Stimulated activated naive CD8-positive, alpha-beta T cell treated with anti-CD3 and anti-CD28 coated beads, Interleukin-15, amount 100 ng/mL, for 72 hours (primary cell): ENCODE measurements at regions not wholly inside any gene's neighbourhood (a gene's known extent, or its start where the extent isn't known, plus 50 kb on each side); places are given as distances from the start of the nearest gene placed in this dataset.

Experiments used
- ATAC-seq: fragments of 150-1000 bp; cut with Tn5 transposase; 2 replicates; pipeline ENCODE4 v1.10.0; 2021; ENCODE audit warnings: mild to moderate bottlenecking, moderate library complexity
- DNase-seq, 2 donors: peaks; one replicate each; pipeline ENCODE4 v3.0.0; 2021 to 2022
- H3K27ac Mint-ChIP-seq, 2 donors: one replicate each; pipeline ENCODE4 v1.8.0; 2022; ENCODE audit warnings: mild to moderate bottlenecking in 2 of 2, mixed read lengths in 2 of 2, moderate library complexity in 2 of 2
- H3K27me3 Mint-ChIP-seq: one replicate; pipeline ENCODE4 v1.8.0; 2022; ENCODE audit warnings: mixed read lengths
- H3K4me1 Mint-ChIP-seq: one replicate; pipeline ENCODE4 v1.8.0; 2022; ENCODE audit warnings: mild to moderate bottlenecking, mixed read lengths
- H3K4me3 Mint-ChIP-seq, 2 donors: one replicate each; pipeline ENCODE4 v1.8.0; 2022; ENCODE audit warnings: mild to moderate bottlenecking in 2 of 2, mixed read lengths in 2 of 2, moderate library complexity in 1 of 2
- H3K9me3 Mint-ChIP-seq, 2 donors: one replicate each; pipeline ENCODE4 v1.8.0; 2022; ENCODE audit warnings: mixed read lengths in 2 of 2

DNA sequence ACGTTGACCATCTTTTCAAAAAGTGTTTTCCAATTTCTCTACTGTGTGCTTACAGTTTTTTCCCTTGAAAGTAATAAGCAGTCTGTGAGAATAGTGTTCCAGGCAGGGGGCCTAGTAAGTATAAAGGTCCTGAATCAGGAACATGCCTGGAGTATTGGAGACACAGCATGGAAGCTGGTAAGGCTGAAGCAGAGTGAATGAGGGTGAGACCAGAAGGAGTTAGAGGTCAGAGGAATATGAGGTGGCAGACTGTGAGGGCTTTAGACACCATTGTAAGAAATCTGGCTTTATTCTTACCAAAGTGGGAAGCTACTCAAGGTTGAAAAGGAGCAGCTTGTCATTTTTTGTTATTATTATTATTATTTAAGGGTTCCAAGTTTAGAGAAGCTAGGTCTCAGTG, 107.4 kb downstream of the CT47B1 start:
- Mint-ChIP-seq H3K4me3 (no peak overlapping the region), H3K27me3 (no peaks in the 10 kb centered on the region), H3K9me3 (no peaks in the 10 kb centered on the region), H3K4me1 (no peaks in the 10 kb centered on the region), H3K27ac (peak overlapping the region in 1 of 2 donors; percentile 88)
- no peak for DNase-seq
- ATAC-seq = no peak

DNA sequence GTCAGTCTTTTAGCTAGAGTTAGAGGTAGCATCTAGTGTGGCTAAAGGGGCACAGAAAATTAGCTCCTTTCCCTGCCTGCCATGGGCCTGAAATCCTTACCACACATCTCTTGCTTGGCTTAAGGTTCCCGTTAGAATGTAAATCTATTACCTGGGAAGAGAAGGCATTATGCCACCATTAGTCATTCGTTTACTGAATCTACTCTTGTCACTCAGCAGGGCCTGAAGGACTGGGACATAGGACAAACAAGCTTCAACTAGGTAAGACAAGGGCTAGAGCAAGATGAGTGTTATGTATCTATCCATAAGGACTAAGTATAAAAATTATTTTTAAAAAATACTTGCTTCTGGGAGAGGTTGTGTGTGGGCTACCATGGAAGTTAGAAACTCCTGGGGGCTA, 112.4 kb downstream of the CT47B1 start:
- no peak overlapping the region for H3K27ac Mint-ChIP-seq
- ATAC-seq (no peak), DNase-seq (no peak)
- peaks cover 13% of the 10 kb centered on the region for H3K4me1 Mint-ChIP-seq
- H3K9me3 Mint-ChIP-seq = no peaks in the 10 kb centered on the region
- no peaks in the 10 kb centered on the region for H3K27me3 Mint-ChIP-seq
- no peak overlapping the region for H3K4me3 Mint-ChIP-seq

DNA sequence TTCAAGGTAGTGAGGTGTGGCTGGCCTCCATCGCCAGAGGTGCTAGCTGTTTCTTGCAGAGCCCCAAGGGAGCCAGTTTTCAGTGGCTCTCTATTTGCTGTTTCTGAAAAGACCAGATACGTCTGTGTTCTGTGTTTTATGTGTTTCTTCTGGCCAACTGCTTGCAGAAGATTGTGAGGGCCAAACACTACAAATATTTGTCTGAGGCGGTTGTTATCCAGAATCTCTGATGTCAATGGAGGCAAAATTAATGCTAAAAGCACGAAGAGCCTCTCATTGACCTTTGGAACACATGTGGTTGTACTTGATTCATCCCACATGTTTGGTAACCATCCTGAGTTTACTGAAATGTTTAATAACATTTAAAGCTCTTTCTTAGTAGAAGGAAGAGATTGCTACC, 113.9 kb downstream of the CT47B1 start:
- no peak for ATAC-seq
- H3K9me3 Mint-ChIP-seq = no peaks in the 10 kb centered on the region
- no peak for DNase-seq
- no peak overlapping the region for H3K4me3 Mint-ChIP-seq
- no peak overlapping the region for H3K27ac Mint-ChIP-seq
- H3K4me1 Mint-ChIP-seq = peaks cover 13% of the 10 kb centered on the region
- H3K27me3 Mint-ChIP-seq = no peaks in the 10 kb centered on the region

DNA sequence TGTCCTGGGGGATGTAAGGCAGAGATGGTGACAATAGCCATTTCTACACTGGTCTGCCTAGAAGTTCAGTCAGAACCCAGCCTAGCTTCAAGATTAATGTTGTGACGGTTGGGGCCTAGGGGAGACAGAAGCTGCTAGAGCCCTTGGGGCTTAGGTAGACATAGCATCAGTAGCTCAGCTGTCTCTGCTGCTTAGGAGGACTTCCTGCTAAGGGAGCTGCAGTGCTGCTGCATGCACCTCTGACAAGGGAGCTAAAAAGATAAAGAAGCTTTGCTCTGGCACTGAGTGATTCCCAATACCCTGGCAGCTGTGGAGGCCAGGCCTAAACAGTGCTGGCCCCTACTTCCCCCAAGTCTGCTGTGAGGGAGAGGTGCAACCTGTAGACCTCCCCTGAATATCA, 116.0 kb downstream of the CT47B1 start:
- H3K4me3 Mint-ChIP-seq = no peak overlapping the region
- no peaks in the 10 kb centered on the region for H3K9me3 Mint-ChIP-seq
- no peaks in the 10 kb centered on the region for H3K27me3 Mint-ChIP-seq
- ATAC-seq = no peak
- no peak for DNase-seq
- H3K27ac Mint-ChIP-seq = no peak overlapping the region
- peaks cover 25% of the 10 kb centered on the region for H3K4me1 Mint-ChIP-seq

DNA sequence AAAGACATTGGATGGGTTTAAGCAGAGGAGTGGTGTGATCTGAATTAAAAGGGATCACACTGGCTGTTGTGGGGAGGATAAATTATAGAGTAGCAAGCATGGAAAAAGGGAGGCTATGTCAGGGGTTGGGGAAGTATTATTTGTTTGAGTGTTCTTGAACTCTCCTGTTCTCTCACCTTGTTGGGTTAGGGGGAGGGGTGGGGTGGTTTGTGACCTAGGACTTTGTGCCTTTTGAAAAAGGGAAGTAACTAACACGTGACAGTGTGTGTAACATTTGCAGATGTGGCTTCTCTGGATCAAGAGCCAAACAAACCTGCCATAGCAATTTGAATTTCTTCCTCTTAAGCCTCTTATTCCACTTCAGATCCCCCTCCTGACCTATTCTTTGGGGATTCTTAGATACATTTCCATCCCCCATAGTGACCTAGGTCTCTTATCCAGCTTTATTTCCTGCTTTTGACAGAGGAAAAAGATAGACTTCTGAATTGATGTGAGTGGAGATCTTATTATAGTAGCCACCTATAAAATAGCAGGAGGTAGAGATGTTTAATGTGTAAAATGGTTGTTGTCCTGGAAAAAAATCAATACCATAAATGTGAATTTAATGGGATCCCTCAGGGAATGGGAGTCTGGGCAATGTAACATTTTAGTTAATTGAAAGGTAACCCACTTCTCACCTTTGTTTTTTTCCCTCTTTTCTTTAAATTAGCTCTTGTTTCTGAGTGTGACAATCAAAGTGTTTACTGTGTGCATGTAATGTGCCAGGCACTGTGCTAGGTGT, 120.4 kb downstream of the CT47B1 start:
- ATAC-seq (peak; percentile 11), DNase-seq (no peak)
- no peaks in the 10 kb centered on the region for H3K9me3 Mint-ChIP-seq
- peaks cover 53% of the 10 kb centered on the region for H3K4me1 Mint-ChIP-seq
- H3K27ac Mint-ChIP-seq = peak overlapping the region in 1 of 2 donors; percentile 89
- H3K4me3 Mint-ChIP-seq = peak overlapping the region in 1 of 2 donors; percentile 27
- H3K27me3 Mint-ChIP-seq = no peaks in the 10 kb centered on the region

DNA sequence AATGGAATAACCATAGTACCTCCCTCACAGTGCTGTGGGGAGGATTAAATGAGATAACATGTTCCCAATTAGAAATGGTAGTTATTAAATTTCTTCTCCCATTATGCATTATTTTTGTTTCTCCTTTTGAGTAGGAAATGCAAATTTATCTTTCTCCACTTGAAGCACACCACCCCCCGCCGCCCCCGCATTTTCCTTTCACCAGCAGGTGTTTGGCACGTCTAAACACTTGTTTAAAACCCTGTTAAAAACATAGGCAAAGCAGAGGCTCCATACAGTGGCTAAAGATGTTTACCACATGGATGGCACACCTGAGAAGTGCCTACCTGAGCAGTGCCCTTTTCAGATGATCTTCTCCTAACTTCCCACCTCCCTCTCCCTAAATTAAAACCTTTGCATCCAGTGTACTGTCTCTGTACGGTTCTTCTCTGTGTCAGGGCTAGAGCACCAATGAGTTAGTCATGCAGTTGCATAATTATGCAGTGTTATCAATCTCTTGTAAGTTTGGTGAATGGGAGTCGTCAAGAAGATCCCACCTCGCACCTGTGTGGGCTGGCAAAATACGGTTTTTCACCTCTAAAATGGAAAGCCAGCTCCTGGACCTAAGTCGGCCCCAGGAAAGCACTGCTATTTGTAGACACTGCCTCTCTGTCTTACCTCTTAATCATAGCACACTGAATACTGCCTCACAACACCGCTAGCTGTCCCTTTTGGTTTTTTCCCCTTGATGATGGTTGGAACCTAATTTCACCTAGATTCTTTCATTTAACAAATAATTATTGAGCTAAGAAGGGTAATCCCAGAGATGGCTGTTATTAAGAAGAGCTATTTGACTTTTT, 122.0 kb downstream of the CT47B1 start:
- H3K4me3 Mint-ChIP-seq = peak overlapping the region; percentile 59 to 72
- peak overlapping the region; percentile 41 to 80 for H3K27ac Mint-ChIP-seq
- H3K9me3 Mint-ChIP-seq = no peaks in the 10 kb centered on the region
- peak; percentile 10 to 15 for DNase-seq
- H3K27me3 Mint-ChIP-seq = no peaks in the 10 kb centered on the region
- peaks cover 48% of the 10 kb centered on the region for H3K4me1 Mint-ChIP-seq
- peak; percentile 74 for ATAC-seq

DNA sequence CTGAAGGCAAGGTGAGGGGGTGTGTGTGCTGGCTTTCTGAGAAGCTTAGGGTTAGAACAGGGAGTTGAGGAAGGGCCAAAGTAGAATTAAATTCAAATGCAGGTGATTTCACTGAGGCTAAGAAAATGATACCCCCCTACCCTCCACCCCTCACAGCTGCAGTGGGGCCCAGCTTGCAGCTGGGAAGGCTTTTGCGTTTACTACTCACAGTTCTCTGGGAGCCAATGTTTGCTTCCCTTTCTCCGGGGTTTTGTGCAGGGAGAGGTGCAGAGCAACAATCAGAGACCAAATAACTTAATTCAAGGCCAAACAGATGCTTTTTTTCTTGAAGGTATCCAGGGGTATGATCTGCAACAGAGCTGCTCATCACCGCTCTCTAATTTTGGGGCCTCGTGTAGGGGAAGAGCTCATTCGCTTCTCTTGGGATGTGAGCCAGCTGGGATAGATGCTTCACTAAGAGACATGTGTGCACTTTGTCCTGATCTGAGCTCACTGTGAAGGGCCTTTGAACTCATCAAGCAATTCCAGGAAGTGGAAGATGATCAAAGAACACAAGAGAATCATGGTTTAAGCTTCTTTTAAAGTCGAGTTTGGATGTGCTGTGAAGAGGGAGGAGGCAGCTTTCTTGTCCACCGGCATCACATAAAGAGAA, 122.7 kb upstream of the C1GALT1C1 start:
- peaks cover 48% of the 10 kb centered on the region for H3K4me1 Mint-ChIP-seq
- DNase-seq (no peak), ATAC-seq (no peak)
- H3K4me3 Mint-ChIP-seq = peak overlapping the region; percentile 7 to 50
- H3K27me3 Mint-ChIP-seq = no peaks in the 10 kb centered on the region
- peak overlapping the region in 1 of 2 donors; percentile 74 for H3K27ac Mint-ChIP-seq
- no peaks in the 10 kb centered on the region for H3K9me3 Mint-ChIP-seq

DNA sequence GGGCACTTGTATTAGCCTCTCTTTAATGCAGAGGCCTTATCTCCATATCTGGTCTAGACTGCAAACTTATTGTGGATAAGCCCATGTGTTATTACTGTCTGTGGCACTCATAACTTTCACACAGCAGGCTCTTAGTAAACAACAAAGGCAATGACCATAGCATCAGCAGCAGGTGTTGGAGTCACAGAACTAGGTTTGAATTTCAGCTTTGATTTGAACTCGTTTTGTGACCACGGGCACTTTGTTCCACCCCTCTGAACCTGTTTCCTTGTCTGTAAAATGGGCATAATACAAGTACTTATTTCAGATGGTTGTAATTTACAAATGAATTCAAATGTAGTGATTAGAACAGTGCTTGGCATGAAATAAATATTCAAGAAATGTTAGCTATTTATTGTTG, 121.8 kb upstream of the C1GALT1C1 start:
- Mint-ChIP-seq H3K9me3 (no peaks in the 10 kb centered on the region), H3K27me3 (no peaks in the 10 kb centered on the region), H3K4me1 (peaks cover 48% of the 10 kb centered on the region), H3K4me3 (no peak overlapping the region), H3K27ac (no peak overlapping the region)
- no peak for DNase-seq
- ATAC-seq = no peak

DNA sequence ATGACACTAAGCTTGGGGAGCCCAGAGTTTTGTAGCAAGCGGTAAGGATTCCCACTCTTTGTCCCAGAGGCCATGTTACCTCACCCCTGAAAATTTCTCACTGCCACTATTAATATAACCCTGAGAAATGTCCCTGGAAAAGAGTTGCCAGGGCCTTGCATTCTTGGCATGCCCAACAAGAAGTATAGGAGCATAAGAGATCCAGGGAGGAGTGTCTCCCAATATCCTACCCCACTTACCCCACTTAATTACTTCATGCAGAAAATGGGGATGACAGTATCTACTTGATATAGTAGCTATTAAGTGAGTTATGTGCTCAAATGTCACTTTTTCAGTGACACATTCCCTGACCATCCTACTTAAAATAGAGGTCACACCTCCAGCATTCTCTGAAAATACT, 120.5 kb upstream of the C1GALT1C1 start:
- no peak overlapping the region for H3K27ac Mint-ChIP-seq
- H3K4me1 Mint-ChIP-seq = peaks cover 43% of the 10 kb centered on the region
- no peak for ATAC-seq
- no peaks in the 10 kb centered on the region for H3K27me3 Mint-ChIP-seq
- no peak for DNase-seq
- peaks cover 0 to under 1% of the 10 kb centered on the region in 2 donors for H3K9me3 Mint-ChIP-seq
- no peak overlapping the region for H3K4me3 Mint-ChIP-seq

DNA sequence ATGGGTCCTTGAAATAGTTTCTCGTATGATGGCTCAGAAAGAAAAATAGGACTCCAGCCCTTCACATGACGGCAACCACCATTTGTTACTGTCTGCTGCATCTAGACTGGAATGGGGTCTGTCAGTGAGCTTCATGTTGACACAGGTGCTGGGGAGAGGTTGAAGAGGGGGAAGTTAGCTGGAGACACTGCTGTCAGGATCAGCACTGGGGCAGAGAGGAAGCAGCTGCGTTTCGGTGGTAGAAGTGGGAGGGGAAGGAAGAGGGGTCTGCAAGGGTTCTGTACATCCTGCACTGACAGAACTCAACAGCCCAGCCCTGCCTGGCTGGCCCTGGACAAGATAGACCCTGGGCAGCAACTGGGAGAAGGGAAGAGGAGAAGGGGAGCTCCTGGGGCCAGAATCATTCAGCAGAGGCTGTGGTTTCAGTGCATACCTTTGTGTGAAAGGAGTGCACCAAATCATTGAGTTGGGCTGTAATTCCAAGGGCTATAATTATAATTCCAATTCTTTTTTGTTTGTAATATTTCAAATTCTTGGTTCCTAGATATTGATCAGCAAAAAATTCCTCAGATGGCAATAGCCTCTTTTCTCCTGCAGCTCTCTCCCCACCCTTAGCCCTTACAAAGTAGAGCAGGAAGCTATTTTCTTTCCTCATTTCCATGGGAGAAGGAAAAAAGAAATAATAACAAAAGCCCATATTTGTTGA, 119.4 kb upstream of the C1GALT1C1 start:
- H3K27ac Mint-ChIP-seq = peak overlapping the region in 1 of 2 donors; percentile 1
- peak overlapping the region; percentile 35 to 56 for H3K4me3 Mint-ChIP-seq
- no peak for ATAC-seq
- no peaks in the 10 kb centered on the region for H3K27me3 Mint-ChIP-seq
- peaks cover 3 to 12% of the 10 kb centered on the region in 2 donors for H3K9me3 Mint-ChIP-seq
- no peak for DNase-seq
- peaks cover 32% of the 10 kb centered on the region for H3K4me1 Mint-ChIP-seq

DNA sequence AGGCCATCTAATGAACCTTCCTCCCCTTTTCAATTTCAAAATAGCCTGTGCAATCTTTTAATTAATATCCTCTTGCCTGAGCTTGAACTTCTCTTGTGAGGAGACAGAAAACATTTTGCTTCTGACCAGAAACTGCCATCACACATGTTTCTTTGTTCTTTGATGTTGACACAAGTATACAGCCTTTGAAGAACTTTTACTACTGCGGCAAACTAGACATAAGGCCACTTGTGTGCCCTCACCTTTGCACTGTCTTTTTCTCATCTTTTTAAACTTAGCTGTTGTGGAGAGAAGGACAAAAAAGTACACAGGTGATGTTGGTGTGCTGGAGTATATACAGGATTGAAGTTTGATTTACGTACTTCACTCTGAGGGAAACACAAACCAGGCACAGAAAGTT, 116.3 kb upstream of the C1GALT1C1 start:
- peaks cover 8% of the 10 kb centered on the region for H3K4me1 Mint-ChIP-seq
- H3K27me3 Mint-ChIP-seq = no peaks in the 10 kb centered on the region
- DNase-seq (no peak), ATAC-seq (no peak)
- H3K4me3 Mint-ChIP-seq = no peak overlapping the region
- H3K9me3 Mint-ChIP-seq = peaks cover 4 to 12% of the 10 kb centered on the region in 2 donors
- no peak overlapping the region for H3K27ac Mint-ChIP-seq

DNA sequence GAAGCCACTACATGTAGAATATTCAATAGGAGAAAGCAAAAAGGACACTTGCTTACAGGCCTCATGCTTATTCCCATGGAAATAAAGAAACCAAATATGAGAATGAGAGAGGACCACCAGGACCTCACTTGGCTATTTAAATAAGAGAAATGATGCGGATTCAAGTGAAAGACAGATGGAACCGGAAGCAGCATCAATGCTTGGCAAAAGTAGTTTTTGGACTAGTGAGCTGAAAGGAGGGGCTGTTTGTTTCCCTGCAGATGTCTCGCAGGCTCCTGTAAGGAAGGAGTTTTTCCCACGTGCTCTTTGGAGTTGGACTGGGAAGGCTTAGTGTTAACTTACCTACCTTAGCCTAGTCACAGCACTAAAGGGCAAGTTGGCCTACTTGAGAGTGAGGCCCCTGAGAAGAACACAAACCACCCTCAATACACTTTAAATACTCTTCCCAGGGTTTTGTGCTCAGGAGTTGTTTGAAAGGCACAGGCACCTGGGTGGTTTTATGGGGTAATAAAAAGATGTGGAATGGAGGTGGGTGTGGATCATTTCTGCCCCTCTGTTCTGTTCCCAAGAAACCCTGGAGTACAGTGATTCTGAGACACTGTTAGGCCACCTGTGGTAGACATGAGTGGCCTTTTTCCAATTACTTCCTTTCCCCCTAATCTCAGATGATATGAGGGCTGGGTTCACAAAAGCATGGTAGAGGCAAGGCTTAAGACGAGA, 113.3 kb upstream of the C1GALT1C1 start:
- no peak for DNase-seq

DNA sequence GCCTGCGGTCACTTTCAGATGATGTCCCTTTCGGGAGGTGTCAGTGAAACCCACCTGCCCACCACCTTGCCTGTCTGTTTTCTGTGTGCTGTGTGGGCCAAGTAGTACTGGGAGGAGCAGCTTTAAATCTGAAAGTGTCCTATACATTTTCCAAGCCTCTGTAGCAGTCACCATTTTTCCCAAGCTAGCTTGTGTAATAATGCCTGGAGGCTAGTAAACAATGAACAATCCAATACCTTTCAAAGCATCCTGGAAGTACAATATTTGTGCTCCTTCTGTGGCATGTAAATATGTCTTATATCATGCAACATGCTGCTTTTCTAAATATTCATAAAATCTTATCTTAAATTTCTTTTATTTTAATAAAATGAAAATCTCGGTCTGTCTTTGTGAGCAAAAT, 111.6 kb upstream of the C1GALT1C1 start:
- H3K27me3 Mint-ChIP-seq = no peaks in the 10 kb centered on the region
- H3K9me3 Mint-ChIP-seq = peaks cover 4 to 12% of the 10 kb centered on the region in 2 donors
- ATAC-seq = no peak

More for the DNA sequence above, 113.3 kb upstream of the C1GALT1C1 start:
- Mint-ChIP-seq H3K4me3 (no peak overlapping the region), H3K9me3 (peaks cover 4 to 12% of the 10 kb centered on the region in 2 donors), H3K27ac (no peak overlapping the region), H3K27me3 (no peaks in the 10 kb centered on the region), H3K4me1 (peaks cover under 1% of the 10 kb centered on the region)
- no peak for ATAC-seq

DNA sequence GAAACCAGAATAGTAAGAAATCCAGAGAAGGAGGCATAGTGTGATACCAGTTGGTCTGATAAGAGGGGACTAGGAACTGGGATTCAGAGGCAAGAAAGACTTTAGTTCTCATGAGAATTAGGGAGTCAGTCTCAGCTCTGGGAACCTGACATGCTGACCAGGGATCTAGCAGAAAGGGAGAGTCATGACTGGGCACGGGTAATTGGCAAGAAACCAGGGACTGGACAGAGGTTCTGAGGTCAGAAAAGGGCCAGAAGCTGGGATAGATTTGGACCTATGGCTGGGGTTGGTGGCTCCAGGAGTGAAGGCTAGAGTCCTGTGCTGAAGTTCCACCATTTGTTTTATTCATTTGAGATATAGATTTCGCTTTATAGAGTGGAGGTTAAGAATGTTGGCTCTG, 110.2 kb upstream of the C1GALT1C1 start:
- no peak overlapping the region for H3K27ac Mint-ChIP-seq
- DNase-seq (no peak), ATAC-seq (no peak)
- no peak overlapping the region for H3K4me3 Mint-ChIP-seq
- H3K27me3 Mint-ChIP-seq = no peaks in the 10 kb centered on the region
- peaks cover 17% of the 10 kb centered on the region for H3K4me1 Mint-ChIP-seq
- peaks cover 4 to 8% of the 10 kb centered on the region in 2 donors for H3K9me3 Mint-ChIP-seq

More for the DNA sequence above, 111.6 kb upstream of the C1GALT1C1 start:
- H3K27ac Mint-ChIP-seq = no peak overlapping the region
- no peak for DNase-seq
- no peak overlapping the region for H3K4me3 Mint-ChIP-seq
- H3K4me1 Mint-ChIP-seq = peaks cover 17% of the 10 kb centered on the region

DNA sequence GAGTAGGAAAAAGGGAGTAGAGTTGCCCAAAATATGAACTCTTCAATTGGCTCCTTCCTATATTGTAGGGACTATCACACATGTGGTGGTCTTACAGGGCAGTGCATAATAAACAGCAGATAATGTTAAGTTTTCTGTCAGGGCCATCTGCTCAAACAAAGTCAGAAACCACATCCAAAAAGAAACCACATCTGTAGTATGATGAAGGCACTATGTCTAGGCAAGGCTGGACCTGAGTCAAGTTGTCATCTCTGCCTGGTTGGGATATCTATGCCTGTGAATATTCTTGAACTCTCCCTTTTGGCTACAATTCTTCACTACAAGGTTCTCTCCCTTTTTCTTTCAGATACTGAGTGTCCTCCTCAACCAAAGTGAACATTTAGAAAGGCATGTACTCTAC, 109.4 kb upstream of the C1GALT1C1 start:
- H3K9me3 Mint-ChIP-seq = peaks cover 0 to 1% of the 10 kb centered on the region in 2 donors
- H3K27ac Mint-ChIP-seq = no peak overlapping the region
- ATAC-seq = peak; percentile 55
- no peaks in the 10 kb centered on the region for H3K27me3 Mint-ChIP-seq
- H3K4me3 Mint-ChIP-seq = no peak overlapping the region
- H3K4me1 Mint-ChIP-seq = peaks cover 17% of the 10 kb centered on the region
- no peak for DNase-seq
